Stimulated activated CD4-positive, alpha-beta T cell treated with anti-CD3 and anti-CD28 coated beads, Interleukin-12 subunit alpha, Interleukin-12 subunit beta, amount 100 ng/mL, for 24 hours (primary cell): ENCODE measurements at regions not wholly inside any gene's neighbourhood (a gene's known extent, or its start where the extent isn't known, plus 50 kb on each side); places are given as distances from the start of the nearest gene placed in this dataset.

Experiments
- DNase-seq, 2 experiments: peaks; one replicate each; pipeline ENCODE4 v3.0.0-alpha.2; 2020; ENCODE audit warnings: low read depth in 2 of 2

DNA sequence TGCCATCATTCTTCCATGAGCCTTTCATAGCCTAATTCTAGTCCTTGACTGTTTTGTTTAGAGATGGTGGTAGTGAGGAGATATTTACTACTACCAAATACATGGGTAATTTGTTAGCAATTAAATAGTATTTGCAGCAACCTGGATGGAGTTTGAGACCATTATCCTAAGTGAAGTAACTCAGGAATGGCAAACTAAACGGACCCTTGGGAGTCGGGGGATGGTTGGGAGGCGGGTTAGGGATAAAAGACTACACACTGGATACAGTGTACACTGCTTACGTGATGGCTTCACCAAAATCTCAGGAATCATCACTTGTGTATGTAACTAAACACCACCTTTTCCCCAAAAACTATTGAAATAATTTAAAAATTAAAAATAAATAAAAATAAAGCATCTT, 809.2 kb upstream of the ZNF608 start:
- DNase-seq, result no peak

DNA sequence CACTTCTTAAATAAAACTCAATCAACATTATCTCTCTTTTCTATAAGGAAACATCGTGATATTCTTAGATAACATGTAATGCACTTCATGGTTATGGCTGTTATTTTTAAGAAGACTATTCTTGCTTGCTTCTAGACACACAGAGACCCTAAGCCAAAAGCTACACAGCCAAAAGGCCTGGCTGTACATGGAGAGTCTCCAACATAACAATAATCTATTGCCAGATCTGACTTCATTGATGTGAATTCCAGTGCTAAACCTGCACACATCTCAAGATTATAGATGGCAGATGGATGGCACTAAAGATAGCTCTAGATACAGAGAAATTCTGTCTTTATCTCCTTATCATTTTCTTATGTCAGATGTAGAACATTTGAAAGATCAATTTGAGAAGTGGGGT, 811.6 kb upstream of the ZNF608 start:
- DNase-seq, result no peak

DNA sequence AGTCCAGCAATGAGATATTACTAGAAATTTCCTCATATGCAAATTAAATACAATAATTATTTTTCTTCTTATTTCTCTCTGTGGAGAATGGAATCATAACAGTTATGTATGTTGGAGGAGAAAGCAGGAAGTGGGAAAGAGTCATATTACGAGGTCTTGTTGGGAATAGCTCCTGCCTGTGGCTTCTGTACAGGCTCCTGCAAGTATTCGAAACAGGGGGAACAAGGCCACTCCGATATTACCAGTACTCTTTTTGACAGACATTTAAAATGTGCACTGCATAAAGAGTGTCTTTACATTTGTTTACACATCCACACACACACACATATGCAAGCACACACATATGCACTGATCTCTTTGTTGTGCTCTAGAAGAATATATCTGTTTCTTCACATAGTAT, 812.0 kb upstream of the ZNF608 start:
- DNase-seq, result no peak

DNA sequence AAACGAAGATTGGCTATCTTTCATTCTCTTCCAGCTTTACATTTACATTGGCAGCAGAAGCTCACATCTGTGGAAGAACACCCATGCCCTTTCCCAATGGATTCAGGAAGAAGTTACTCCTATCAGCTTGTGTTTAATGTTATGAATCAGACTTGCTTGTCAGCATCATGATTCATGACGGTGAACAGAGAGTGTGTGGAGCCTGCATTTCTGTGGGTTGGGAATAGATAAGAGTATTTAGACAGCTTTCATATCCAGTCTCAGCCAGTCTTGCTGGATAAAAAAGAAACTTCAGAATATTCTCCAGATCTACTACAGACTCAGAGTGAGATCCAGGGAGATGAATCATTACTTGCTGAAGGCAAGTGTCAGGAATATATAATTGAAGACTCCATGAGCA, 812.9 kb upstream of the ZNF608 start:
- no peak for DNase-seq

DNA sequence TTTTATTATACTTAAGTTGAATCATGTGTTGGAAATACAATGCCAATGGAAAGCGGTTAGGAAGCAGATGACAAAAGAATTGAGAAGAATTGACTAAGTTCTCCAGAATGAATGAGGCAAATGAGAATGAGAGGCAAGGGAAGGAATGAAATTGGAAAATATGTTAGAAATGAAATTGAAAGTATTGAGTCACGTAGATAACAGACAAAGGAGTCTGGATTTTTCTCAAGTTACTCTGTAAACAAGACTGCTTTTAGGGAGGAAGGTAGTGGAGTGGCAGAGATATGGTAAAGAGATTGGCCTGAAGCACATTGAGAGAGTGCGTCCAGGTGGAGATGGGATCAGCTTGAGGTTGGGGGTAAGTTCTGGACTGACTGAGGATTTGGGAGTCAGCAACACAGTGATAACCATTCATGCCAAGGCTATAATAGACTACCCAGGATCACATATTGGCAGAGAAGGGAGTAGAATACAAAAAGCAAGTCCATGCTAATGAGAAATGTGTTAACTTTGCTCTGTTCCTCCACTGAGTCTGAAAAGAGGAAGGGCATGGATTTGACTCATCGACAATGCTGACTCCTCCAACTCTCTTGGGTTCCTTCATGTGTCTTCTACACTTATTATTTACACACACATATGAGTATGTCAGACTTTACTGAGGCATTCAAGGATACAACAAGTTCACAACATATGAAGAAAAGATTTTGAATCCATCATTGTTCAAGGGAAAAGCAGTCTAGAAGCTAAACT, 814.2 kb upstream of the ZNF608 start:
- DNase-seq, result no peak

DNA sequence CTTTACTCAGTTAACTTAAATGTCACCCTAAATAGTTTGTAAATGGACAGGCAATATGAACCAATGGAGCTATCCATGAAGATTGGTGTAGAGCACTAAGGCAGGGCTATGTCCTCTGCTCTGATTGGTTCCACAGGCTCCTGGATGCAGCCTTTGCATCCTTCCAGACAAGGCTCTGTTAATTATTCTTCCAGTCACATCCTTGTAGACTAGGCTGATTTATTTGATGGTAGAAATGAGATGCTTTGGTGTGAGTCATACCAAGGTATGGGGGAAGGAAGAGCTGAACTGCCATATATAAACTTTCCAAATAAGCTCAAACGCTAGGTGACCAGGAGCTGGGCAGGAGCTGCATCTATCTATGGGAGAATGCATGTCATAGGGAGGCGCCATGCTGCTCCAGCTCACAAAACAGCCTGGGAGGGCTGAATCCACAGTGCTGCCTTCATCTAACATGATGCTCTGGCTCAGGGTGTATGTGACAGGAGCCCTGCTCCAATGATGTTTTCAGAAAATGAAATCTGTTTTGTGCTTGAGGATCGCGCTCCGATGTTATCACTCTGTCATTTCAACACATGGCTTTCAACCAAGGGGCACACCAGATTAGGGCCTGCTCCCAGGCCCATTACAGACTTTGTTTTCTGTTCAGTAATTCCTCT, 818.0 kb upstream of the ZNF608 start:
- DNase-seq, result no peak

DNA sequence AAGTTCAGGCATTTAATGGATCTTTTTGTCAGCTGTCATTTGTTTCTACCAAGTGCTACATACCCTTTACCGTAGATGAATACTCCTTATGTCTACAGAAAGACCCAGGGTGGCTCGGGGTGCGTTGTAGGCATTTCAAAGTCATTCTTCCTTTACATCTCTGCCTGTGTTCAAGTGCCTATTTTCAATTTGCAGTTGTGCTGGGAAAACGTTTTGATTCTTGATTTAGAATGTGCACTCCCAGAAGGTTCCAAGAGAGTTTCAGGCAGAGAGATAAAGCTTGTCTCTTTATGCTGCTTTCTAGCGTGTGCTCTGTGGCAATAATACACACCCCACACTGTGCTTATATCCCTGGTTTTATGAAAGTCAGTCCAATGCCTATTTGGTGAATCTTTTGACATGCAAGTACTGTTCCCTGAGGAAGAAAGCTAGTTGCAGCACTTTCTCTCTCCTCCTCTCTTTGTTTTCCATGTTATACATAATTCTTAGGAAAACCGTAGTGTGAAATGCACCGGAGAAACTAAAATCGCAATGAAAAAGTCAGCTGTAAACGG, 828.1 kb upstream of the ZNF608 start:
- no peak for DNase-seq

DNA sequence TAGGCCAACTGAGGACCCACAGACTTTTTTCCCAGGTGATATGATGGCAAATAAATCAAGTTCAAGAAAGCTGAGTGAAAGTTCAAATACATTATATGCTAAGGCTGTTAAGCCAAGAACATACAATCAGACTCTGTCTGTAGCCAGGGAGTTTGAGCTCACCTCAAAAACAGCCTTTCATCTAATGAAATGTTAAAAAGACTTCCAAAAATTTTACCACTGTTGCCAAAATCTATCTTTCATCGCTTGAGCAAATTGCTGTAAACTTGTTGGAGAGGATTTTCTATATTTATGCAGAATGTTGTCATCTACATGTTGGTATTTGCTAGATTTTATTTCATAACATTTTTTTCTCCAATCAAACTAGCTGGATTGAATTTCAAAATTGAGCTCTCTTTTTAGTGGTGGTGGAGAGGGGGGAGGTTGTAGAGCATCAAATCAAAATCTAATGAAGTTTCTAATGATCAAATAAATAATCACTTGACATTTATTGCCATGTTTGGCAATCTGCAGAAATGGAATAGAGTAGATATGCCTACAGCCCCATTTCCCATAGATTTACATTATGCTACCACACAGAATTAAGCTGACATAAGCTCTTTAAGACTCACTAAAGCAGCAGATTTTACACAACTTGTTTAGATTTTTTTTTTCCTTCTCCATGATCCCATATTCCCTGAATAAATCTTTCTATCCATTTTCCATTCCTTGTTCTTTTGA, 828.9 kb upstream of the ZNF608 start:
- DNase-seq, result no peak

DNA sequence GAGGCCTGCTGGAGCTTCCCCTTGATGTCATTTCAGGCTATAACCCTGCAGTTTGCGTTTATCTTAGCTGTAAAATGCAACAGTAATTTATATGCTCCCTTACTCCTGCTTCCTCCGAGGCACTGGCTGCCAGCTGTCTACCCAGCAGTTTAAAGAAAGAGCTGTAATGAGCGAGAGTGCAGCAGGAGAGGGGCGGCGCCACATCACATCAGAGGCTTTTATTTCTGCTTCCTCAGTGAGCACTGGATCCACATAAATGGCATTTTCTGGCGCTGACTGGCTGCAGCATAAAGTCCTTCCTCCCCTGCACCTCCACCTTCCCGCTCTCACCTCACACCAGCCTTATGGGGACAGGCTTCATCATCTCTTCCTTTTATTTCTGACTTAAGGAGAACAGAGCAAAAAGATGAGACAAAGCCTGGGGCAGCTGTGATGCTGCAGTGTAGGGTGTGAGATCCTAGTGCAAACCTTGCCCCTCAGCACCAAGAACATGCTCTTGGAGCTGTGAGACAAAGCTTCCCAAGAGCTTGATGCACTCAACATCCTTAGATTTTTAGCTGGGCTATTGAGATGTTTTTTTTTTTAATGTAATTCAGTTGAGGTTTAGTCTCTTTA, 829.6 kb upstream of the ZNF608 start:
- DNase-seq, result no peak

DNA sequence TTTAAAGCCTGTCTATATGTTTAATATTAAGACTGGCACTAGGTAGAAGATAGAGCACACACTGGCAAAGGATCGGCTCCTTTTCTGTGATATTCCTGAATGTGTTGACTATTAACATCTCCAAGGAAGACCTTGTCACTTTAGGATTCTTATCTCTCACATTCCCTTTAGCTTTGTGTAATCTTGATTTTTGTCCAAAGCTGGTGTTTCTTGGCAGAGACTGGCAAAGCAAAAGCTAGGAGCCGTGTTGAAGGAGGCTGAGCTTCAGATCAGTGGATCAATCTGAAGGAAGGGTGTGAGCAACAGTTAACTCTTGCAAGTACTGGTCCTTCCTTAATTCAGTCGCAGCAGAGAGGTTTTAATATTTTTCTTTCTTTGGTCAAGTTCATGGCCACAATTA, 830.4 kb upstream of the ZNF608 start:
- DNase-seq, result no peak

DNA sequence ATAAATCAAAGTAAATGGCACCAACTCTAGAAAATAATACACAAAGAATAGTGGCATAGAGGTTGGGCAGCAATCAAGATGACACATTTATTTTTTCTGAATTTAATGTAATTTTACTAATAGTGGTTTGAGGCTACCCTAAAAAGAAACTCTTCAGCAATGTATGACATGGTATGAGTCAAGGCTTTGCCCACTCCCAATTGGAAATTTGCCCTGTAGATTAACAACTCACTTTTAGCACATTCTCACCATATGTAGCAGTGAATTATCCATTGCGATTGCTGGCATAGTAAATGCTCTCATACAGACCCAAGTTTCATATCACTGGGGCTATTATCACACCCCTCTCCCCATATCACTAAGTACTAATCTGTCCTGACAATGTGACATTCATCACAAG, 832.1 kb upstream of the ZNF608 start:
- no peak for DNase-seq

DNA sequence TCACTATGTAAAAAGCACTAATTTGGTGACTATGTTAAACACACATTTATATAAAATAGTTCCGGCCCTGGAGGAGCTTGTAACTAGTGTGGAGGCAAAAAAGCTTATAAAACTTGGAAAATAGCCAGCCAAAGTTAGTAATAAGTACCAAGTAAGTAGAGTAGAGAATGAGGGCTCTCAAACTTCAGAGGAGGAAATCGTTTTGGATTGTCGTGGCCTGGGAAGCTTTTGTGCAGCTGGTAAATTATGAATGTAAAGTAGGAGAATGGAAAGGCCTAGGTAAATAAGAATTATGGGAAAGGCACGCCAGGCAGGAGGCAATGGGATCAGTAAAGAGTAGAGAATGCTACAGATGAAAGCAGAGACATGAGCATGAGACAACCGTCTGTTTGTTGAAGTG, 832.7 kb upstream of the ZNF608 start:
- DNase-seq, result no peak

DNA sequence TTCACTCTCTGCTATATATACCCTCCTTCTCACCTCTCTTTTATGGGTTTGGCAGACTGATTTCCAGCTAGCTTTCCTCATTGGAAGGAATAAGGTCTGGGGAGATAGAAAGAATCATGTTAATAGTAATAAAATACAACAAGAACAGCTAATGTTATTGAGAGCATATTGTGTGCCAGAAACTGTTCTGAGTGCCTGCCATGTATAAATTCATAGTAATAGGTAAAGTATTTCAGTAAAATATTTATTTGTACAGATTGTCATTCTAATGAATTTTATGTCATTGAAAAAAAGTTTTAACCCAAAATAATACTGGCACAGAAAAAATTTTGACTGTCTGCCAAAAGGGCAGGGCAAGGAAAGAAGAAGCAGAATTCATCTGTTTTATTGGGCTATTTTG, 834.9 kb upstream of the ZNF608 start:
- DNase-seq, result no peak

DNA sequence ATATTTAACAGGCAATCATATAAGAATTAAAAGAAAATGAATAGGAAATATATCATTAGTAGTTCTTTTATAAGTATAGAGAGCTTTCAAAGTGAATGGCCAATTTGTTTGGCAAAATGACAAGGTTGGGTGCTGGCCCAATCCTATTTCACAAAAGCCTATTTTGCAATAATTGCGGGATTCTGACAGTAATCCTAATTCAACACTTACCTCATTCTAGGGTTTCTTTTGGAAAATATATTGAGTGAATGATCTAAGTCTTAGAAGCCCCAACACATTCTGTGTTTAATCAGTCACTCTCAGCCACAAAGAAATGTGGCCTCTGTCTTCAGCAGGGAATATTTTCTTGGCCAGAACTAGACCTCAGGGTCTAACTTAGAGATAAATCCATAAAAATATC, 835.9 kb upstream of the ZNF608 start:
- no peak for DNase-seq

DNA sequence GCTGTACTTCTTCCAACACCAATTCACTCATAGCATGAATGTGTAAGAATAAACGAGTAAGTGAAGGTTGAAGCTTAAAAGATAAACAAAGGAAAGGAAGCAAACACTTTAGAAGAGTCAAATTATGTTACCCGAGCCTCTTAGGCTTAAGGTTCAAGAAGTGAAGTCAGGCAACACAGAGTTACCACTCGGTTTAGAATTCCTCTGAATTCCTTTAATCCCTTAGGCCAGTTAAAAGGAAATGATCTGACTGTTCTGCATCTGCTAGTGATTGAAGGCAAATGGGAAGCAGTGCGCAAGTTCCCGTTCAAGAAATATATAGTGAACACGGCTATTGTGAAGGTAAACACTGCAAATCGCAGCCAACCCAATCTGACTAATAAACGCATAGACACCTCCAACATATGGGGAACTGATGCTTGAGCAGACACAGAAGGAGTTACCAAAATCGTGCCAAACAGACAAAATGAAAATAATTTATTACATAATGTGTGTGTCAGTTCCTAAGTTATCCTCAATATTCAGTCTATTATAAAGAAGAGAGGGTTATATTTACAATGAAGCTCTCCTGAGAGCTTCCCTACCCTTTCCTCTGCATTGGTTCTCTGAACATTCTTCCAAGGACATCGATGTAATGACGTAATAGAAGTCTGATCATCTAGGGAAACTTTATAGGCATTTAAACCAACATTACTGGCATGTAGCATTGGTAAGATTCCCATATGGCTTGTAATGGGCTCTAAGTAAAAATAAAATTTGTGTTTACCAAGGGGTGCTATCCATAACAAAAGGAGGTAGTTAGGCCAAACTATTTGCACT, 837.1 kb upstream of the ZNF608 start:
- no peak for DNase-seq

DNA sequence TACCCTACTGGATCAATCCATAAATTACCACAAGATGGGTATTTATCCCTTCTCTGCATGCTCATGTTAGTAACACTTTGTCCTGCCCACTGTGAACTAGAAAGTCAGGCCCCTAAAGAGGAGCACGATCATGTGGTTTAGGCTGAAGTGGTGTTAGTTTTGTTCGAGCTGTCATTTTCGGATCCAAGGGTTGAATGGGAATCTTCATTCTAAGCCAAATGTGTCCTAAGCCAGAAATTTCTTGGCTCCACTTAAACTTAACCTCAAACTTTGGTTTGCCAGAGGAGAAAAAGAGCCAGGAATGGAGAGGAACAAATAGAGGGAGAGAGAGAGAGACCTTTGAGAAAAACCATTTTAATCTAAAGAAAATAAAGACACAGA, 837.7 kb upstream of the ZNF608 start:
- no peak for DNase-seq

DNA sequence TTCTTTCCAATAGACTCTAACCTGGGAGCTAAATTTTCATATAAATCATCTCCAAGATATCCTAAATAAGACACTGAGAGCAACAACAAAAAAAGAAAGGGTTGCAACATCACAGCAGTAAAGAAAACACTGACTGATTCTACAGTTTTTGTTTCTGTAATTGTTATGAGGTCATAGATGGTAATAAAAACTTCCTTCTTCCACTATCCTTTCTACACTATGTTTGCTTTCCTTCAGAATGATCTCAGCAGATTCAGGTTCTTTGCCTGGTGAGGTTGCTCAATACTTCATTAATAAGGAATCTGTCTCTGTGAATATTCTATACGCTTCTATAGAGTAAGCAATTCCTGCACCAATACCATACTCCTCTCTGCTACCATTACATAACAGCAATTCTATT, 835.6 kb upstream of the GRAMD2B start:
- no peak for DNase-seq

DNA sequence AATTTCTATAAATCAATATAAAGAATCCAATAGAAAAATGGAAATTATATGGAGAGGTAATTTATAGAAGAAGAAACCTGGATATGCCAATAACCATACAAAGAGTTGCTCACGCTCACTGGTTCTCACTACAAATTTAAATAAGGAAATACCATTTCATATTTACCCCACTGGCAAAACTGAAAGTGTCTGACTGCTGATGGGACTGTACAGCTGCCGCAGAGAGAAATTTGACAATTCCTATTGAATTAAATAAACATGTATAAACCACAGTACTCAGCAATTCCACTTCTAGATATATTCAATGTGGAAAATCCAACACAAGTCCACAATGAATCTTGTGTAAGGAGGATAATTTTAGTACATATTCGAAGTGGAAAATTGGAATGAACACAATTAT, 830.4 kb upstream of the GRAMD2B start:
- DNase-seq, result no peak

DNA sequence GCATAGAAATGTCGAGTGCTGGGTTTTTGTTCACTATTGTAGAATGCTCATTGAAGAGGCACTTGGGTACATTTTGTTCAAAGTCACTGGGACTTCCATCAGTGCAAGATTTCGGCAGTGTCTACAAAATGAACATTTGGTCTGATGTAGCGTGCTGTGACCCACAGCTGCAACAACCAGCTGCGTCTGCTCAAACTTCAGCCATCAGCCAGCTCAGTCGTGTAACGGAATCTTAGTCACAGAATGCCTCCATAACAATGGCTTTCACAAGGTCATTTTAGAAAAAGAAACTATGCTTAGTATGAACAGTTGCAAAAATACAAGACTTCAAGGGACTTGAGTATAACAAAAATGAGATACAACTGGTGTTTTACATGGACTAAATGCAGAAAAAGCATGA, 828.1 kb upstream of the GRAMD2B start:
- DNase-seq, result no peak

DNA sequence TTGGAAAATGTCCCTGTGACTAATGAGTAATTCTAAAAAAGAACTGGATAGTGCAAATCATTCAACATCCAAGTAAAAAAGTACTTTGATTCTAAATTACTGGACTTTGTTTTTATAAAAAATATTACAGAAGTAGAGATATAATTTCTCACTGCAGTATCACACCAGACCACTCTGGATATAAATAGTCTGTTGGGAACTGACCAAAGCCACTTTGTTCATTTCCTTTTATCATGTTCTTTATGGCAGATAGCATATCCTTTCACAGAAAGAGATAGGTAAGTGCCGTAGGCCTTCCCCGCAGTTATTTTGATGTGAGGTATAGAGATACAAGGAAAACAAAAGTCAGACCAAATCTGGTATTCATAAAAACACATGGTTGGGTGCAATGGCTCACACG, 827.4 kb upstream of the GRAMD2B start:
- DNase-seq, result no peak

DNA sequence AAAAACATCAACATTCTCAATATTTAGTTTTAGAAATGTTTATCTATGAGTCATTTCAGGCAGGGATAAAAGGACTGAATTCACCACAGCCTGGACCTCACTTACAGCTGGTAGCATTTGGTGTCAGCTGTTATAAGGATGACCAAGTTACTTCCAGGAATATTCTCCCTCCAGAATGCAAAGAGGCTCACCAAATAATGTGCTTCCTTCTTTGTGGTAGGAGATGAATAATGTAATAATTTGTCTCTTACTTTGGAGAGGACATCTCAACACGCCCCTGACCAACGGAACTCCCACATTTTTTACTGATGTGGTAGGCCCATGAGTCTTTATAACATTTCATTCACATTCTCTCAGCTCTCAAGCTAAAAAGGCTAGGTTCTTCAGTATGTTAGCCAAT, 825.9 kb upstream of the GRAMD2B start:
- DNase-seq, result no peak

DNA sequence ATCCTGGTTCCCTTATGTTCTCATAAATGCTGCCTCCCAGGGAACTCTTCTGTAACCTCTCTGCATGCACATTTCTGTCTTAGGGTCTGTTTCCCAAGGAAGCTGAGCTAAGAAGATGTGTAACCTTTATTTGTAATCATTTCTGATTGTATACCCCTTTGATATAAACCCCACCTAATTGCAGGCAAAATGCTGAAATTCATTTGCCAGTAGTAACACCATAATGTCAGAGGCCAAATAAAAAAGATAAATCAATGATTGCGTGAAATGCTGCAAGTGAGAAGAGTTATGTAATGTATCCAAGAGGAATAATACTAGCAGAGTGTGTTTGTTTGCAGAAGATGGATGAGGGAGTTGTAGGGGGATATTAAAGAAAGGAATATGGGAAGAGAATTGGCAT, 822.6 kb upstream of the GRAMD2B start:
- no peak for DNase-seq
